ENCODE measurements at regions not wholly inside any gene's neighbourhood (a gene's known extent, or its start where the extent isn't known, plus 50 kb on each side); places are given as distances from the start of the nearest gene placed in this dataset.

DNA sequence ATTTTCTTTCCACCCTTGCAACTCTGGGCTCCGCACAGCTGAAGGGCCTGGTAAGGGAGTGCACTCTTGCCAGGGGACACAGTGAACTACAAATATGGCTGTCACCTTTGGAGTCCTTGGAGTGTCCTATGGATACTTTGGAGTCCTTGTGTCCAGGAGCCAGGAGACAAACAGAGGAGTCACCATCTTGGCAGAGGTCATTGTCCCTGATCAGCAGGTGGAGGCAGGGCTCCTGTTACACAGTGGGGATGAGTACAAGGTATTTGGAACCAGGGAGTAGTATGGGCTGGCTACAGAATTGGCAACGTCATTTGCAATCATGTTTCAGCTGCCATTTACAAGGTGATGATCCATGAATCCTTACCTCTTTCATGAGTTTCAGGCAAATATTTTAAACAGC is 132.5 kb downstream of the FAM161A start:
- DNase-seq, result no peak

DNA sequence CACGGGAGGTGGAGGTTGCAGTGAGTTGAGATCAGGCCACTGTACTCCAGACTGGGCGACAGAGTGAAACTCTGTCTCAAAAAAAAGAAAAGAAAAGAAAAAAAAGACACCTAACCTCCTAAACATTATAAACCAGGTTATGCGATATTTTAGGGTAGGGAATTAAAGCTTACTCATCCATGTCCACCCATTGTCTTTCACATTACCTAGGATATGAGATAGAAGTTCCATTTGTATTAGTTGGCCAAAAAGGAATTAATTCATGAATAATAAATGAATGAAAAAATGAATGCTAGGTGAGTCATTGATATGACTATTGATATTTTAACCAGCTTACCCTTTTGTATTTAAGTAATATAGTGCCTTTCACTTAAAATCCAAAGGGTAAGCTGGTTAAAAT is 132.9 kb downstream of the FAM161A start:
- no peak for DNase-seq

DNA sequence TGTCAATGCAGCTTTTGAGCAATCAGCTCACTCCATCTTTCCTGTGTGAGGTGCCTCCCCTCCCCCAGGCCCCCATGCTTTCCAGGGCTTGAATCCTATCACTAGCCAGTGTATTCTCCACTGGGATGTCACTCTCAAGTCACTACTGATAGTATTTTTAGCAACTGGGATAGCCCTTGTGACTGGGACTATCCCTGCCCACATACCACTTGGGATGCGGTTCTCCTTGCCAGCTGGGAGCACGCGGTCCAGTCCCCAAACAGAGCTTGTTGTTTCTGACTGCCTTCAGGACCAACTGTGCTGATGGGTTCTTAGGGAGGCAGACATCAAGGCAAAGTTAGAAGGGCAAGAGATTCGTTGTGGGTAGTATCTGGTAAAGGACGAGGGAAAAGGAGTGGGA is 134.9 kb downstream of the FAM161A start:
- DNase-seq, result no peak

DNA sequence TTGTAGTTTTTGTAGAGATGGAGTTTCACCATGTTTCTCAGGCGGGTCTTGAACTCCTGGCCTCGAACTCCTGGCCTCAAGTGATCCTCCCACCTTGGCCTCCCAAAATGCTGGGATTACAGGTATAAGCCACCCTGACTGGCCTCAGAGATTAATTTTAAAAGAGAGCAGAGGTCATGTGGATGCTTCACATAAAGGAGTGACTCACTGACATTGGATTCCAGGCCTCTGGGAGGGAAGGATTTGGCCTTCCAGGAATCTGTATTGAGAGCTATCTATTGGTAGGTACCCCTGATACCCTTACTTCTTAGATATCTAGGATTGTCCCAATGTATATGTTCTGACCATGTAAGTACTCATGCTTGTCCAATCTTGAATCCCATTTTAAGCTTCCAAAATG is 138.4 kb downstream of the FAM161A start:
- DNase-seq, result no peak

DNA sequence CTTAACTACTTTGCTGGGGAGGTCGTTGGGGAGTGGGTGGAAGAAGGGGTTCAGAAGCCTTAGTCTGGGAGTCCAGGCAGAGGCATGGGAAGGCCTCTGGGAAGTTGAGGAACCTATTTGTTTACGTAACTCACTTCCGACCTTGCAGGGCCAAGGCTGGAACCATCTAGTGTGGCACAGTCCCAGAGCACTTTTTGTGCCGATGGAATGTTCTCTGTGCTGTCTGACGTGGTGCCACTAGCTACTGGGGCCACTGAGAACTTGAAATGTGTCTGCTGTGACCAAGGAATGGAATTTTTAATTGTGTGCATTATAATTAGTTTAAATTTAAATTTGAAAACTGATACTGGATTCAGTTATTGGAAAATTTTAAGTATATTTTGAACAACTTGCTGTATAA is 139.7 kb downstream of the FAM161A start:
- no peak for DNase-seq

DNA sequence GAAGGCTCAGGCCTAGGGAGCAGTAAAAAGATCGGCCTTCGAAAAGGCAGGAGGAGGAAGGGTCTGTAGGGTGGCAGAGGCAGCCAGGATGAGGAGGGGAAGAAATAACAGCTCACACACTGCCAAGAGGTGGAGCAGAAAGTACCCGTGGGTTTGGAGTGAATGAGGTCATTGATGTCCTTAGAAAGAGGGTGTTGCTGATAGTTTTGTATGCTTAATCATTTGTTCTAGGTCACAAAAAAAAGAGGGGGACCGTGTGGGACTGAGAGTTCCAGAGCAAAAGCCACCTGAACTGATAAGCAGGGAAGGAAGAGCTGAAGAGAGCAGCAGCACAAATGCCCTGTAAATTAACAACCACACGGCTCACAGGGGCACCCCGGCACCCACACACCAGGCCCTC is 140.4 kb downstream of the FAM161A start:
- DNase-seq, result no peak

DNA sequence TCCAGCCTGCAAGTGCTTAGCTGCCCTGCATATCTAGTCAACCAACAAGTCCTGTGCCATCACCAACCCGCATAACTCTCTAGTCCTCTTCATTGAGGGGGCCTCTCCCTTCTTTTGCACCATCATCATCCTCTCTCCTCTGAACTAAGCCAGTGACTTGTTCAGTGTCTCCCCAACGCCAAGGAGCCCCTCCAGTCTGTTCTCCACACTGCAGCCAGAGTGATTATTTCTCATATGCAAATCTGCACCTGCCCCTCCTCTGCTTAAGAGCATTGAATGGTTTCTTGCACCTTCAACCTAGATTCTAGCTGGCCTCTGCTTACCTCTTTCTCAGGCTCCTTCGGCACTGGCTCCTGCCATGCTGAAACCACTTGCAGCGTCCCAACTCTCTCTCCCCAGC is 141.8 kb downstream of the FAM161A start:
- no peak for DNase-seq

DNA sequence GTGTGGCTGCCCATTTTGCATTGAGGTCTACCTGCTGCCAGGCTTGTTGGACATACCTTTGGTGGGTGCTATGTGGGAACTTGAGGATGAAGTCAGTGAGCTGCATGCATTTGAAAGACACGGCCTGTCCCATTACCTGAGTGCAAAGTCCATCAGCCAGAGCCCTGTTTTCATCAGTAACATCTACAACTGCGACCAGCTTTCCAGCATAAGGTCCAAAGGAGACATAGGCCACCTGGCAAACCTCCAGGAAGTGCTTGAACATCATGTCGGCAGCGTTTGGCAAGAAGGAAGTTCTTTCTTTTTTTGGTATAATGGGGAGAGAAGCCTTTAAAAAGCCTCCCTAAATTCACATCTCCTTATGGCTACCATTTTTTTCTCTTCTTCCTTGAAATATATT is 143.1 kb downstream of the FAM161A start:
- no peak for DNase-seq

DNA sequence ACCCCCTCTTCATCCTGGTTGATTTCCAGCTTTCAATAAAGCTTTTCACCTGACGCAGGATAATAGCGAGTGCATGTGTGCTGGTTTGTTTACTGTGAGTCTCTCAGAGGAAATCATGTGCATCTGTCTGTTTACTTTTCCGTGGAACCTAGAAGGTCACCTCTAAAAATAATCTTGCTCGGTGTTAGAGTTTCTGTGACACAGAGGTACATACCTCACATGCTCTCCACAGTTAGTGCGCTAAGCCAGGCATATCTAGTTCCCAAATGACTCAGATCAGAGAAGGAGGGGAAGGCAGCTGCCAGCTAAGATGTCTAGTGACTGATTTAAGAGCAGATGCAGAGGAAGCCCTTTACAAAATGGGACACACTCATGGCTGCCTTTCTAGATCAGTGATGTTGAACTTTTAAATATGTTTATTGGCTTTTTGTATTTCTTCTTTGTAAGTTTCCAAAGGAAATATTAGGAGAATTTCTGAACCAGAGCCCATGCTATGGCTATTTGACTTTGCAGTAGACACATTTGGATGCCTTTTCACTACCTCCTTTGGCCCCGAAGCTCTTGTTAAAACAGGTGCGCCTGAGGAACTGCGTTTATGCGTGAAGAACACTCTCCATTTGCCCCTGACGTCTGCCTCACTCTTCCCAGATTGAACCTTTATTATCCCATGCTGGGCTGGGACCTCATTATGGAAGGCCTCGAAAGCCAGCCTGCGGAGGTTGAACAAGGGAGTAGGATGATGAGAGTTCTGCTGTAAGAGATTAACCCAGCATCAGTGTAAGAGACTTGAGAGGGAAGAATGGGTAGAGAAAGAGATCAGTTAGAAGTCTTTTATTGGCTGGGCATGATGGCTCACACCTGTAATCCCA is 145.6 kb downstream of the FAM161A start:
- DNase-seq, result peak; percentile 74

DNA sequence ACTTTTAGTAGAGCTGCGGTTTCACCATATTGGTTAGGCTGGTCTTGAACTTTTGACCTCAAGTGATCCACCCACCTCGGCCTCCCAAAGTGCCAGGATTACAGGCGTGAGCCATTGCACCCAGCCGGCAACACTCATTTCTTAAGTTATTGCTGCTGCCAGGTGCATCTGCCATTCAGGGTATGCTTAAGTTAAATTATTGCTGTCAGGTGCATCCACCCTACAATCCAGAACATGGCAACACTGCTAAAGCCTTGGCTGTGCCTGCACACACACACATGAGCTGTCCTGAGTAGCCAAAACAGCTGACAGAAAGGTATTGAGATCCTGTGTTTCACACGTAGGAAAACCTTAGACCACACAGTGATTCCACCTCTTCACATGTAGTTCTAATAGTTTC is 148.2 kb downstream of the FAM161A start:
- DNase-seq, result no peak

DNA sequence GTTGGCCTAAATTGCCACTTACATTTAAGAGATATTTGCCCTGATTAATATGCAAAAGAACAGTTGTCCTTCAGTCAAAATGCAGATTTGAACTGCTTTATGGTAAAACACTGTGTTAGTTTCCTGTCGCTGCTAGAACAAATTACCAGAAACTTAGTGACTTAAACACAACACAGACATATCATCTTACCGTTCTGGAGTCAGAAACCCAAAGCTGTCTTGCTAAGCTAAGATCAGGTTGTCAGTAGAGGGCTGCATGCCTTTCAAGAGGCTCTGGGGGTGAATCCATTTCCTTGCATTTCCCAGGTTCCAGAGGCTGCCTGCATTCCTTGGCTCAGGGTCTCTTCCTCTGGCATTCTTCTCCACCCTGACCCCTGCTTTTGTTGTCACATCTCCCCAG is 149.5 kb downstream of the FAM161A start:
- no peak for DNase-seq

DNA sequence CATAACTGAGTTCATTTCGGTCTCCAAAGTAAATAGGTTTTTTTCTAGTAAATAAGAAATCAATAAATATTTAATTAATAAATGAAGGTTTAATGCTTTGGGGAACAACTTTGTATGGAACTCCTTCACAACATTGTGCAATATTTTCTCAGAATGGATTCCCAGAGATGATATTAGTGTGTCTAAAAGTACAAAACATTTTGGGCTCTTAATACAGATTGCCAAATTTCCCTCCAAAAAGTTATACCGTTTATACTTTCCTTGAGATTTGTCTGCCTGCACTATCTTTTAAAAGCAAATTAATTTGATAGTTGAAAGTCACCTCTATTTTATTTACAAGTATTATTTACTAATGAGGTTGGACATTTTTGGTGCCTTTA is 151.8 kb downstream of the FAM161A start:
- no peak for DNase-seq

DNA sequence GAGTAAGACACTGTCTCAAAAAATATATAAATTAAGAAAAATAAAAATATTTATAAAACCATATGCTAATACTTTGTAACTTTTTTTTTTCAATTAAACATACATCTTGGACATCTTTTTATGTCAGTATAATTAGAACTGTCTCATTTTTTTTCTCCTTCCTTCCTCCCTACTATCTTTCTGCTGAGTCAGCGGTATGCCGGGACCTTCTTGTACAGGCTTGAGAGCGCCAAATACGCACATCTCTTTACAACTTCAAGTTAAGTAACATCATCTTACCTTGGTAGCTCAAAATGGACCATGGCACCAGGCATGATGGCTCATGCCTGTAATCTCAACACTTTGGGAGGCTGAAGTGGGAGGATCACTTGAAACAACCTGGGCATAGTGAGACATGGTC is 153.4 kb downstream of the FAM161A start:
- no peak for DNase-seq

DNA sequence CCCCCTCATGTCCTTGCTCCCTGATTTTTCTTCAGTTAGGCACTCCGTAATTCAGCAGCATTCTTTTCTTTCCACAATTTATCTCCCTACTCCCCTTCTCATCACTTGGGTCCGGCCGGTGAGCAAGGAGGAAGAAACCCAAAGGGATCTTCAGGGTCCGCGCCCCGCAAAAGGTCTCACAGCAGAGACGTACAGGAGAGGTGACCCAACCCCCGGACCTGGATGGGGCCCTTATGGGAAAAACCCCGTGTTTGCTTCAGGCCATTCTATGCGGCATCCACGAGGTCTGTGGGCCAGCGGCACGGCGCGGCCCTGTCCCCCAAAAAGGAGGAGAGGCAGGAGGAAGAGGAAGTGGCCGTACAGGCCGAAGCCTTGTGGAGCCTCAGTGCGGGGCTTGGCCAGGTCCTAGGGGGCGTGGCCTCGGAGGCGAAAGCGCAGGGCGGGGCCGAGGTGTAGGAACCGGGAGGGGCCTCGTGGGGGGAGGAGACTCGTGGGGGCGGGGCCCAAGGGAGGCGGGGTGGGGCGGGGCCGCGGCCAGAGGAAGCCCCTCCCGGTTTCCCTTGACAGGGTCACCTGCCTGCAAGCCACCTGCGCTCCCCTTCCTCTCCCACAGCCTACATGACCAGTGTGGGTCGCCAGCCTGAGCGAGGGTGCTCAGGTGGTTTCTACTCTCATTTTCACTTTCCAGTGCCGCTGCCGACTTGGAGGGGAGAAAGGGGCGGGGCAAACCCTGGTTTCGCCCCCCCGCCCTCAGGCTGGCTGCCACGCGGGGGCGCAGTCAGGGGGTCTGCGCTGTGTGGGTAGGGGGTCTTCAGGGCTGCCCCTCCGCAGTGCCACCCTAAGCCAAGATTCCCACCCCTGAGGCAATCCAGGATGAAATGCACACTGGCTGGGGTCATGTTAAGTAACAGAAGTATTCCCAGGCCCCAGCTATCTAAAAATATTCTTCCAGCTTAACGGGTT is 156.4 kb upstream of the XPO1 start:
- DNase-seq, result peak; percentile 89

DNA sequence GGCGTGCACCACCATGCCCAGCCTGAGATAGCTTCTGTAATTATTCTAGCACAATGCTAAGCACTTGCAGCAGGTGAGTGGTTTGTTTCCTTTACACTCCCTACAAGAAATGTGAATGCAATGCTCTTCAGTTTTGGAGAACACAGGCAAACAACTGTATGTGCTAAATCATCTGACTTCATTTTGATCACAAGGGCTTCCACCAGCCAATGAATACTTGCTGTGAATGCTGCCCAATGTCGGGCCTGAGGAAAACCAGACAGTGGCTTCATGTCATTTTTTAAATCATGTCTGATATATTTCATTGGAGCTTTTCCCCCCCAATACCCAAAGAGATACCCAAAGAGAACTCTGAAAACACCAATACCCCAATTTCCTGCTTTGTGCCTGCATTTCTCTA is 155.6 kb upstream of the XPO1 start:
- no peak for DNase-seq

DNA sequence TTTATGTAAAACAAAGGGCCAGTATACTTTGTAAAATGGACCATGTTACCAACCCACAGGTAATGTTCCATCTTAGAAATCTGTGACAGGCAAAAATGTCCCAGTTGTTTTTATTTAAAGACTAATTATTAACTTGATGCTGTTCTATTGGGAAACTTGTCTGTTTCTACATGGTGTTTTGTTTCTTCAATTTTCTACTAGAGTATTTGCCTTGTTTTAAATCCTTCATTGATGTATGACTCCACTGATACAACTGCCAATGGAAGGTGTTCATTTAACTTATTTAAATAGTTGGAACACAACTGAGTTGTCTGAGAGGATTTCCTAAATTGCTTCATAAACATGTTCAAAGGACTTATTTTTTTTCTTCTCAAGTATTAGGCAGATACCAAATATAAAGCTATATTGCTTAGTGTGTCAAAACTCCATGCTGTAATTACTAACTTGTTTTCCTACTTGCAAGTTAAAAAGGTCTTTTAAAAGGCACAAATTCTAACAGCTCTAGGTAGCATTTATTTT is 152.0 kb upstream of the XPO1 start:
- DNase-seq, result no peak

DNA sequence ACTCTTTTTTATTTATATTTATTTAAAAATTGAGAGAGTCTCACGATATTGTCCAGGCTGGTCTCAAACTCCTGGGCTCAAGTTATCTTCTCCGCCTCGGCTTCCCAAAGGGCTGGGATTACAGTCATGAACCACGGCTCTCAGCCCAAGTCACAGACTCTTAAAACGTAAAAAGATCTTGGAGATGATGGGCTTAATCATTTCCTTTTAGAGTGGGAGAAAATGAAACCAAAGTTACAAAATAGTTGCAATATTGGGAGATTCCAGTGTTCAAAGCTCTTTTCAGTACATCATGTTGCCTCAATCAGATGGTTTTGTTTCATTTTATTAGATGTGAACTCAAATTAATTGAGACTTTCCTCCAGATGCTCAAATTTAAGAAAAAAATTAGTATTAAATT is 151.4 kb upstream of the XPO1 start:
- DNase-seq, result no peak

DNA sequence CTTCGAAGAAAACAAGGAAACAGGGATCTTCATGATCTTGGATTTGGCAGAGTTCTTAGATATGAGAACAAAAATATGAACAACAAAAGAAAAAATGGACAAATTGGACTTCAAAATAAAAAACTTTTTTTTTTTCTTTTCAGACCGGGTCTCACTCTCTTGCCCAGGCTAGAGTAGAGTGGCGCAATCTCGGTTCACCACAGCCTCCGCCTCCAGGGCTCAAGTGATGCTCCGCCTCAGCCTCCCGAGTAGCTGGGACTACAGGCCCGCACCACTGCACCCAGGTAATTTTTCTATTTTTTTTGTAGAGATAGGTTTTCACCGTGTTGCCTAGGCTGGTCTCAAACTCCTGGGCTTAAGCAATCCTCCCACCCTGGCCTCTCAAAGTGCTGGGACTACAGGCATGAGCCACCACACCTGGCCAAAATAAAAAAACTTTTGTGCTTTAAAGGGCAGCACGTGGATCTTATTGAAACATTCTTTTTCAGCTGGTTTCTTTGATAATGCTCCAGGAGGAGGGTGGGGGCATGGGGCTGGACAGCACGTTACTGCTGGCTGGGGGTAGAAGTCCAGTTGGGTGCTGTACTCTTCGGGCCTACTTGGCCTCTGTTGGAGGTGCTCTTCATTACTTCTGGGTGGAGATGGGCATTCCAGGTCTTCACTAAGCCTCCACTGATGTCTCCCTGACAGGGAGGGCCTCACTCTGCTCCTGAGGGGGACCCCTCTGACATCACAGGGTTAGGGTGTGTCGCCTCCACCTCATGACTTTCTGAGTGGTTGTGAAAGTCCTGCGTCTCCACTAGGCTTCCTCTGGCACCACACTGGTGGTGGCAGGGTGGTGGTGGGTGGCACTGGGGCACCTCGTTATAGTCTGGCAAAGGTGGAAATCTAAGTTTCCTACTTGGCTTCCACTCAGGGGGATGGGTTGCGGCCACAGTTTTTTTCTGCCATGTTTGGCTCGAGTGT is 150.5 kb upstream of the XPO1 start:
- DNase-seq, result no peak

DNA sequence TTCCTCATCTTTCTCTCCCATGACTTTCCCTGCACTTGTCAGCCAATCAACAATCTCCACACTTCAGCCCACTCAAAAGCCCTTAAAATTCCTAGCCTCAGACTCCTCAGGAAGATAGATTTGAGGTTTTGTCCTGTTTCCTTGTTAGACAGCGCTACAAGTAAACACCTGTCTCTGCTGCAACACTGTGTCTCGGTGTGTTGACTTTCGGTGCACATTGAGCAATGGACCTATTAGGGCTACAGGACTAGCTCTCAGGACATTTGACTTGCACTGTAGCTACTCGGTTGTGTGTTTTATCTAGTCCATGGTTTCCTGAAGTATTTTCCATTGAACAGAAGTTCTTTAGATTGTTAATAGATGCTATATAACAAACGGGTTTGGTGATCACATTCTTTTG is 140.9 kb upstream of the XPO1 start:
- DNase-seq, result no peak

DNA sequence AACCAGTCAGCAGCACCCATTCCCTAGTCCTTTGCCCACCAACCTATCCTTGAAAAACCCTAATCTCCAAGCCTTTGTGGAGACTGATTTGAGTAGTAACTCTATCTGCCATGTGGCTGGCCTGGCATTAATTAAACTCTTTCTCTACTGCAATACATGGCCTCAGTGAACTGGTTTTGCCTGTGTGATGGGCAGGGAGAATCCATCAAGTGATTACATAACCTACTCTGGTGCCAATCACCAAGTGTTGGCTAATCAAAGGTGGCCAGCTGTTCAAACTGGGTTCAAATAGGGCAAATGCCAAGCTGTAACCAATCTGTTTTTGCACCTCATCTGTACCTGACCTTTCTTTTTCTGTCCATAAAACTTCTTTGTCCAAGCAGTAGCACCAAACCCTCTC is 139.8 kb upstream of the XPO1 start:
- no peak for DNase-seq

DNA sequence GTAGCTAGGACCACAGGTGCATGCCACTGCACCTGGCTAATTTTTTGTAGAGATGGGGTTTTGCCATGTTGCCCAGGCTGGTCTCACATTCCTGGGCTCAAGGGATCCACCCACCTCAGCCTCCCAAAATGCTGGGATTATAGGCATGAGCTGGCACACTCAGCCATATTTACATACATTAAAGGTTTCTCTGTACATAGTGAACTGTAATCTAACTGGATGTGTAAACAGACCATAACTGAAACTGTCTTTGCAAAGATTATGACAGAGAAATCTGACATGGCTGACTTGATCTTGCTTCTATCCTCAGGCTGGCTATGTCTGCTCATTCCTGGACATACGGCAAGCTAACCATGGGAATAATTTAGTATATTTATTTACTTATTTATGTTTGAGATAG is 139.2 kb upstream of the XPO1 start:
- DNase-seq, result no peak

DNA sequence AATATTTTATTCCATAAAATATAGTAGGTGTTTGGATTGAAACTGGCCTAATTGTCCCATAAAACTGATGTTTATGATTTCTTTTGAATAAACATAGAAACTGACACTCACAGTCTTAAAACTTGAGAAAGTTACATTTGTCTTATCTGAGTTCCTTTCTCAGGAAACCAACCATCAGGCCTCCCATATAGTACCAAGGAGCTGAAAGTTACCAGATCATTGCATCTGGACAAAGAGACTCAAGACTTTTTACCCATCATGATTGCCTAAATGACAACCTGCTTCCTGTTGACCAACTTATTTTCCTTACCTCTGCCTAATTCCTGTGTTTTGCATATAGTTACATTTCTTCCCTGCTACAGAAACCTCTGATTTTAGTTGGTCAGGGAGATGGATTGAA is 137.0 kb upstream of the XPO1 start:
- DNase-seq, result no peak
